ENCODE measurements at regions not wholly inside any gene's neighbourhood (a gene's known extent, or its start where the extent isn't known, plus 50 kb on each side); places are given as distances from the start of the nearest gene placed in this dataset.

GRCh38 chr5:28164568-28164967, 1126.2 kb upstream of the CDH9 start:
- TF ChIP-seq CTCF (conservative IDR thresholded peaks at IDR 0.05 in 1 of 2, IDR thresholded peaks at IDR 0.05 in 1 of 2; ENCODE audit: low read depth in 1 of 2, low read length in 2 of 2) (no peak), EZH2 (IDR thresholded peaks at IDR 0.05; ENCODE audit: low read length, missing control alignments) (no peak)

Data from fibroblast of lung (primary cell).